ENCODE measurements at regions not wholly inside any gene's neighbourhood (a gene's known extent, or its start where the extent isn't known, plus 50 kb on each side); places are given as distances from the start of the nearest gene placed in this dataset.

DNA sequence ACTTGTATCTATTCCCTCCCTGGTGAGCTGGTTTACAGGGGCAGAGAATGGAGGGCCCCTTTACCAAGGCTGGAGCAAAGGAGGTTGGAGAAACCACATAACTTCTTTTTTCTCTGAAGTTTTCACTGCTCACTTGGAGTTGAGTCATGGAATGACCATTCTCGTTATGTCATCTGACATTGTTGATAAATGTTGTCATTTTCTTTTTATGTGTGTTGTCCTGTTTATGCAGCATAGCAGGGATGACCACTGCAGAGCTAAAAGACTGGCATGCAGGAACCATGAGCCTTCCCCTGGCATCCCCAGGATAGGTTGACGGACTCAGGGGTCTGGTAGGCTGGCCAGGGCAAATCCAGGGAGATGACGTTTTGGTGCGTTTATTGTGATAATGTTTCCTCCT lies 256.8 kb upstream of the DDHD1 start (continued):
- TF ChIP-seq, protein P1, sequence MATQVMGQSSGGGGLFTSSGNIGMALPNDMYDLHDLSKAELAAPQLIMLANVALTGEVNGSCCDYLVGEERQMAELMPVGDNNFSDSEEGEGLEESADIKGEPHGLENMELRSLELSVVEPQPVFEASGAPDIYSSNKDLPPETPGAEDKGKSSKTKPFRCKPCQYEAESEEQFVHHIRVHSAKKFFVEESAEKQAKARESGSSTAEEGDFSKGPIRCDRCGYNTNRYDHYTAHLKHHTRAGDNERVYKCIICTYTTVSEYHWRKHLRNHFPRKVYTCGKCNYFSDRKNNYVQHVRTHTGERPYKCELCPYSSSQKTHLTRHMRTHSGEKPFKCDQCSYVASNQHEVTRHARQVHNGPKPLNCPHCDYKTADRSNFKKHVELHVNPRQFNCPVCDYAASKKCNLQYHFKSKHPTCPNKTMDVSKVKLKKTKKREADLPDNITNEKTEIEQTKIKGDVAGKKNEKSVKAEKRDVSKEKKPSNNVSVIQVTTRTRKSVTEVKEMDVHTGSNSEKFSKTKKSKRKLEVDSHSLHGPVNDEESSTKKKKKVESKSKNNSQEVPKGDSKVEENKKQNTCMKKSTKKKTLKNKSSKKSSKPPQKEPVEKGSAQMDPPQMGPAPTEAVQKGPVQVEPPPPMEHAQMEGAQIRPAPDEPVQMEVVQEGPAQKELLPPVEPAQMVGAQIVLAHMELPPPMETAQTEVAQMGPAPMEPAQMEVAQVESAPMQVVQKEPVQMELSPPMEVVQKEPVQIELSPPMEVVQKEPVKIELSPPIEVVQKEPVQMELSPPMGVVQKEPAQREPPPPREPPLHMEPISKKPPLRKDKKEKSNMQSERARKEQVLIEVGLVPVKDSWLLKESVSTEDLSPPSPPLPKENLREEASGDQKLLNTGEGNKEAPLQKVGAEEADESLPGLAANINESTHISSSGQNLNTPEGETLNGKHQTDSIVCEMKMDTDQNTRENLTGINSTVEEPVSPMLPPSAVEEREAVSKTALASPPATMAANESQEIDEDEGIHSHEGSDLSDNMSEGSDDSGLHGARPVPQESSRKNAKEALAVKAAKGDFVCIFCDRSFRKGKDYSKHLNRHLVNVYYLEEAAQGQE (IDR thresholded peaks at IDR 0.05; ENCODE audit: low read depth, low read length) = no peak
- no peak for TF ChIP-seq ELF1 (IDR thresholded peaks at IDR 0.05)
- TF ChIP-seq YY1 (IDR thresholded peaks at IDR 0.05; ENCODE audit: low read depth) = no peak
- TF ChIP-seq CHD2 (IDR thresholded peaks at IDR 0.05; ENCODE audit: low read length, partially characterized antibody) = no peak
- no peak for TF ChIP-seq PBX3 (IDR thresholded peaks at IDR 0.05)
- no peak for TF ChIP-seq SMC3 (IDR thresholded peaks at IDR 0.05; ENCODE audit: low read depth, low read length)
- TF ChIP-seq EZH2phosphoT487 (IDR thresholded peaks at IDR 0.05; ENCODE audit: borderline replicate concordance, low read depth) = no peak
- no peak for TF ChIP-seq POLR2AphosphoS5 (IDR thresholded peaks at IDR 0.05; ENCODE audit: low read depth, low read length)
- TF ChIP-seq RAD21 (IDR thresholded peaks at IDR 0.05; ENCODE audit: low read length) = no peak

GRCh38 chr14:53409289-53409688 lies 256.2 kb upstream of the DDHD1 start:
- Histone ChIP-seq H3K9ac (no peak overlapping the region), H3K27ac (ENCODE audit: low read depth in 2 of 2, low read length in 1 of 2) (no peak overlapping the region), H3K4me3 (ENCODE audit: low read depth in 2 of 2, low read length in 1 of 2) (no peak overlapping the region), H3K9me2 (no peaks in the 10 kb centered on the region), H3F3A (replicated peaks; ENCODE audit: insufficient read depth) (no peaks in the 10 kb centered on the region), H4K20me1 (ENCODE audit: insufficient read depth) (no peaks in the 10 kb centered on the region), H3K79me2 (ENCODE audit: insufficient read depth) (no peaks in the 10 kb centered on the region), H3K4me2 (no peak overlapping the region), H2AFZ (ENCODE audit: low read depth) (no peak overlapping the region), H3K9me3 (no peaks in the 10 kb centered on the region), H3K36me3 (replicated peaks in 1 of 2; ENCODE audit: control insufficient read depth in 1 of 2, insufficient read depth in 2 of 2, low read length in 1 of 2) (no peaks in the 10 kb centered on the region), H3K4me1 (ENCODE audit: control insufficient read depth in 1 of 2, insufficient read depth in 2 of 2, low read depth in 1 of 2, low read length in 1 of 2) (no peaks in the 10 kb centered on the region), H3K27me3 (ENCODE audit: insufficient read depth) (no peaks in the 10 kb centered on the region)
- WGBS (ENCODE audit: low lambda C conversion rate) = 54% methylated on average over 2 of the region's 2 CpGs
- ChIA-PET POLR2A (no interaction called here), CTCF (no interaction called here)
- TF ChIP-seq POLR2AphosphoS5 (IDR thresholded peaks at IDR 0.05; ENCODE audit: low read depth, low read length) (no peak), RAD21 (IDR thresholded peaks at IDR 0.05; ENCODE audit: low read length) (no peak), IRF3 (IDR thresholded peaks at IDR 0.05; ENCODE audit: low read depth, low read length) (no peak), TEAD4 (IDR thresholded peaks at IDR 0.05; ENCODE audit: borderline replicate concordance, insufficient read depth) (no peak), GATA2 (CRISPR knock-in tag; IDR thresholded peaks at IDR 0.05) (no peak), CTCF (IDR thresholded peaks at IDR 0.05) (no peak), EZH2phosphoT487 (IDR thresholded peaks at IDR 0.05; ENCODE audit: borderline replicate concordance, low read depth) (no peak), NRF1 (IDR thresholded peaks at IDR 0.05; ENCODE audit: low read depth, low read length) (no peak), MEF2A (IDR thresholded peaks at IDR 0.05; ENCODE audit: borderline replicate concordance, low read depth) (no peak), RXRA (IDR thresholded peaks at IDR 0.05; ENCODE audit: borderline replicate concordance, low read depth) (no peak), ELF1 (IDR thresholded peaks at IDR 0.05) (no peak), GABPA (IDR thresholded peaks at IDR 0.05; ENCODE audit: low read depth) (no peak), TCF12 (IDR thresholded peaks at IDR 0.05) (no peak), FOXJ3 (CRISPR knock-in tag; IDR thresholded peaks at IDR 0.05) (no peak), CHD2 (IDR thresholded peaks at IDR 0.05; ENCODE audit: low read length, partially characterized antibody) (no peak)
- TF ChIP-seq, protein P2, sequence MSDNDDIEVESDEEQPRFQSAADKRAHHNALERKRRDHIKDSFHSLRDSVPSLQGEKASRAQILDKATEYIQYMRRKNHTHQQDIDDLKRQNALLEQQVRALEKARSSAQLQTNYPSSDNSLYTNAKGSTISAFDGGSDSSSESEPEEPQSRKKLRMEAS (IDR thresholded peaks at IDR 0.05; ENCODE audit: low read depth) = no peak
- TF ChIP-seq, protein P1 (IDR thresholded peaks at IDR 0.05; ENCODE audit: low read depth, low read length) = no peak
- DNase-seq = no peak
